Liver (tissue), 8 donors: ENCODE measurements at regions not wholly inside any gene's neighbourhood (a gene's known extent, or its start where the extent isn't known, plus 50 kb on each side); places are given as distances from the start of the nearest gene placed in this dataset.

Source experiments
- DNase-seq: peaks from one replicate; pipeline ENCODE4 v3.0.0-alpha.2; 2017; ENCODE audit warnings: low spot score
- H3K27ac ChIP-seq, 2 donors: one replicate each; pipeline ENCODE4 v1.7.0; 2013; ENCODE audit warnings: inconsistent platforms in 2 of 2, low read length in 2 of 2, control low read depth in 1 of 2, low read depth in 1 of 2, mild to moderate bottlenecking in 1 of 2
- H3K27me3 ChIP-seq, 4 donors: one replicate each; pipeline versions ENCODE4 v1.6.1 to v1.7.0; 2013; ENCODE audit warnings: low read length in 3 of 4, inconsistent platforms in 1 of 4, mild to moderate bottlenecking in 1 of 4, moderate library complexity in 1 of 4; ENCODE audit not compliant: control insufficient read depth in 4 of 4, insufficient read depth in 4 of 4
- H3K36me3 ChIP-seq, 4 donors: one replicate each; pipeline versions ENCODE4 v1.6.1 to v1.7.0; 2013; ENCODE audit warnings: low read length in 3 of 4, mild to moderate bottlenecking in 3 of 4, low read depth in 1 of 4, moderate library complexity in 1 of 4; ENCODE audit not compliant: control insufficient read depth in 4 of 4, insufficient read depth in 3 of 4
- H3K4me1 ChIP-seq, 4 donors: one replicate each; pipeline versions ENCODE4 v1.6.1 to v1.7.0; 2013; ENCODE audit warnings: low read length in 3 of 4, mild to moderate bottlenecking in 3 of 4, moderate library complexity in 1 of 4; ENCODE audit not compliant: control insufficient read depth in 4 of 4, insufficient read depth in 4 of 4
- H3K4me3 ChIP-seq, 3 donors: one replicate each; pipeline versions ENCODE4 v1.6.1 to v1.7.0; 2013; ENCODE audit warnings: low read length in 3 of 3, control low read depth in 1 of 3, low read depth in 1 of 3, mild to moderate bottlenecking in 1 of 3
- H3K9ac ChIP-seq, 2 donors: one replicate each; pipeline ENCODE4 v1.7.0; 2013; ENCODE audit warnings: low read length in 2 of 2, mild to moderate bottlenecking in 2 of 2, moderate library complexity in 2 of 2, control low read depth in 1 of 2, low read depth in 1 of 2
- H3K9me3 ChIP-seq, 4 donors: one replicate each; pipeline versions ENCODE4 v1.6.1 to v1.7.0; 2013; ENCODE audit warnings: low read length in 3 of 4; ENCODE audit not compliant: control insufficient read depth in 4 of 4
- ATF3 ChIP-seq: IDR thresholded peaks from 2 replicates; pipeline ENCODE4 v1.6.1; 2016; ENCODE audit warnings: antibody characterized with exemption
- CTCF ChIP-seq: fragments of 150-350 bp; IDR thresholded peaks from 2 replicates; pipeline ENCODE4 v1.5.1; 2017; ENCODE audit warnings: improper control_type of control experiment, low read depth, low read length; ENCODE audit not compliant: missing input control
- EGR1 ChIP-seq, 2 donors: IDR thresholded peaks; 2 replicates each; pipeline ENCODE4 v1.6.1; 2016 to 2018; ENCODE audit warnings: antibody characterized with exemption in 2 of 2, low read depth in 2 of 2
- GABPA ChIP-seq, 2 donors: IDR thresholded peaks in 1 of 2; conservative IDR thresholded peaks in 1 of 2; 2 replicates each; pipeline ENCODE4 v1.6.1; 2016; ENCODE audit warnings: antibody characterized with exemption in 2 of 2, mild to moderate bottlenecking in 1 of 2, moderate library complexity in 1 of 2
- HNF4A ChIP-seq, 2 donors: conservative IDR thresholded peaks; 2 replicates each; pipeline ENCODE4 v1.6.1; 2016; ENCODE audit warnings: antibody characterized with exemption in 2 of 2, mild to moderate bottlenecking in 2 of 2
- HNF4G ChIP-seq: IDR thresholded peaks from 2 replicates; pipeline ENCODE4 v1.6.1; 2016; ENCODE audit warnings: antibody characterized with exemption
- JUND ChIP-seq, 2 donors: IDR thresholded peaks; 2 replicates each; pipeline ENCODE4 v1.6.1; 2016; ENCODE audit warnings: antibody characterized with exemption in 2 of 2
- MAX ChIP-seq: IDR thresholded peaks from 2 replicates; pipeline ENCODE4 v1.6.1; 2016; ENCODE audit warnings: antibody characterized with exemption
- NR2F2 ChIP-seq: IDR thresholded peaks from 2 replicates; pipeline ENCODE4 v1.6.1; 2016; ENCODE audit warnings: antibody characterized with exemption
- REST ChIP-seq: IDR thresholded peaks from 2 replicates; pipeline ENCODE4 v1.6.1; 2016; ENCODE audit warnings: antibody characterized with exemption, mild to moderate bottlenecking
- RXRA ChIP-seq, 2 donors: IDR thresholded peaks; 2 replicates each; pipeline ENCODE4 v1.6.1; 2017 to 2018; ENCODE audit warnings: antibody characterized with exemption in 2 of 2, mild to moderate bottlenecking in 1 of 2
- SP1 ChIP-seq: IDR thresholded peaks from 2 replicates; pipeline ENCODE4 v1.6.1; 2018; ENCODE audit warnings: antibody characterized with exemption, mild to moderate bottlenecking
- TAF1 ChIP-seq: conservative IDR thresholded peaks from 2 replicates; pipeline ENCODE4 v1.6.1; 2016; ENCODE audit warnings: antibody characterized with exemption, mild to moderate bottlenecking
- YY1 ChIP-seq: IDR thresholded peaks from 2 replicates; pipeline ENCODE4 v1.6.1; 2016; ENCODE audit warnings: antibody characterized with exemption, mild to moderate bottlenecking
- ZBTB33 ChIP-seq: IDR thresholded peaks from 2 replicates; pipeline ENCODE4 v1.6.1; 2016; ENCODE audit warnings: antibody characterized with exemption
- WGBS: extraction: QIAGEN DNeasy Blood & Tissue Kit; methylation state at CpG from one replicate; pipeline ENCODE4 v1.1.7; 2013; 5-methylcytosine and 5-hydroxymethylcytosine counted together
- donor health status: healthy.
- donor health status: healthy.
- donor health status: healthy.
- donor health status: healthy.
- donor health status: healthy.

- TF ChIP-seq CTCF (no peak), TAF1 (no peak), ZBTB33 (no peak), JUND (IDR thresholded peaks at IDR 0.05) (no peak), RXRA (IDR thresholded peaks at IDR 0.05) (no peak), HNF4A (conservative IDR thresholded peaks at IDR 0.05) (no peak), MAX (no peak), GABPA (IDR thresholded peaks at IDR 0.05 in 1 of 2, conservative IDR thresholded peaks at IDR 0.05 in 1 of 2) (no peak), REST (no peak), NR2F2 (no peak), YY1 (no peak), ATF3 (no peak), HNF4G (no peak), EGR1 (IDR thresholded peaks at IDR 0.05; ENCODE audit: low read depth in 2 of 2) (no peak), SP1 (no peak)
- no peaks in the 10 kb centered on the region for H3K36me3 ChIP-seq
- peaks cover 4 to 22% (median 16%) of the 10 kb centered on the region in 4 donors for H3K4me1 ChIP-seq
- peak overlapping the region; percentile 4 to 23 for H3K27ac ChIP-seq
- WGBS, result 21% methylated on average over 6 of the region's 6 CpGs
- DNase-seq, result no peak
- H3K27me3 ChIP-seq, result no peaks in the 10 kb centered on the region
- no peak overlapping the region for H3K4me3 ChIP-seq
- H3K9ac ChIP-seq, result no peak overlapping the region
- H3K9me3 ChIP-seq, result peaks cover 0 to 3% (median 1%) of the 10 kb centered on the region in 4 donors
Observed at GRCh38 chr22:44383064-44383575, 70.4 kb upstream of the SHISAL1 start.
